CD8-positive, alpha-beta memory T cell (primary cell): ENCODE measurements at regions not wholly inside any gene's neighbourhood (a gene's known extent, or its start where the extent isn't known, plus 50 kb on each side); places are given as distances from the start of the nearest gene placed in this dataset.

ENCODE experiments used
- CTCF ChIA-PET: fragments of 350-600 bp; sonication (Branson Sonifier 250); formaldehyde crosslinking; loops from one replicate; lab custom pipeline; 2021; ENCODE audit warnings: antibody characterized with exemption; lab: Charles Lee
- POLR2A ChIA-PET: fragments of 350-600 bp; sonication (Branson Sonifier 250); formaldehyde crosslinking; loops from one replicate; lab custom pipeline; 2021; ENCODE audit warnings: antibody characterized with exemption; lab: Charles Lee
- DNase-seq, 5 donors: peaks; one replicate each; pipeline versions ENCODE4 v3.0.0 to v3.0.0-alpha.2; 2020 to 2022; ENCODE audit warnings: mixed read lengths in 1 of 5
- H3K27ac ChIP-seq: one replicate; pipeline ENCODE4 v1.7.0; 2013; ENCODE audit warnings: low read depth, mild to moderate bottlenecking, low read length, moderate library complexity
- H3K27me3 ChIP-seq: 2 replicates; pipeline ENCODE4 v1.7.0; 2013; ENCODE audit warnings: low read length, mild to moderate bottlenecking; ENCODE audit not compliant: insufficient read depth, poor library complexity, severe bottlenecking
- H3K36me3 ChIP-seq: 2 replicates; pipeline ENCODE4 v1.7.0; 2013; ENCODE audit warnings: mild to moderate bottlenecking, low read length, moderate library complexity; ENCODE audit not compliant: insufficient read depth
- H3K4me1 ChIP-seq: 2 replicates; pipeline ENCODE4 v1.7.0; 2013; ENCODE audit warnings: mild to moderate bottlenecking, low read length, moderate library complexity; ENCODE audit not compliant: insufficient read depth
- H3K4me3 ChIP-seq: 2 replicates; pipeline ENCODE4 v1.7.0; 2013; ENCODE audit warnings: mild to moderate bottlenecking, low read length
- H3K9me3 ChIP-seq: 2 replicates; pipeline ENCODE4 v1.7.0; 2013; ENCODE audit warnings: mild to moderate bottlenecking, low read length
- H3K27ac Mint-ChIP-seq, 8 donors: one replicate each; pipeline ENCODE4 v1.8.0; 2020 to 2021; ENCODE audit warnings: mixed read lengths in 8 of 8, mild to moderate bottlenecking in 6 of 8, inconsistent platforms in 3 of 8, moderate library complexity in 3 of 8
- H3K27me3 Mint-ChIP-seq, 2 donors: one replicate each; pipeline ENCODE4 v1.8.0; 2020 to 2021; ENCODE audit warnings: mixed read lengths in 2 of 2, mild to moderate bottlenecking in 1 of 2, moderate library complexity in 1 of 2
- H3K36me3 Mint-ChIP-seq, 3 donors: one replicate each; pipeline ENCODE4 v1.8.0; 2020 to 2021; ENCODE audit warnings: mixed read lengths in 3 of 3, inconsistent platforms in 1 of 3, mild to moderate bottlenecking in 1 of 3
- H3K4me1 Mint-ChIP-seq, 3 donors: one replicate each; pipeline ENCODE4 v1.8.0; 2020 to 2021; ENCODE audit warnings: mixed read lengths in 3 of 3, inconsistent platforms in 1 of 3, mild to moderate bottlenecking in 1 of 3
- H3K4me3 Mint-ChIP-seq, 7 donors: one replicate each; pipeline ENCODE4 v1.8.0; 2020 to 2021; ENCODE audit warnings: mixed read lengths in 7 of 7, mild to moderate bottlenecking in 6 of 7, moderate library complexity in 4 of 7, inconsistent platforms in 2 of 7
- H3K9me3 Mint-ChIP-seq, 5 donors: one replicate each; pipeline ENCODE4 v1.8.0; 2020 to 2022; ENCODE audit warnings: mixed read lengths in 5 of 5, mild to moderate bottlenecking in 3 of 5, moderate library complexity in 2 of 5, inconsistent platforms in 1 of 5

DNA sequence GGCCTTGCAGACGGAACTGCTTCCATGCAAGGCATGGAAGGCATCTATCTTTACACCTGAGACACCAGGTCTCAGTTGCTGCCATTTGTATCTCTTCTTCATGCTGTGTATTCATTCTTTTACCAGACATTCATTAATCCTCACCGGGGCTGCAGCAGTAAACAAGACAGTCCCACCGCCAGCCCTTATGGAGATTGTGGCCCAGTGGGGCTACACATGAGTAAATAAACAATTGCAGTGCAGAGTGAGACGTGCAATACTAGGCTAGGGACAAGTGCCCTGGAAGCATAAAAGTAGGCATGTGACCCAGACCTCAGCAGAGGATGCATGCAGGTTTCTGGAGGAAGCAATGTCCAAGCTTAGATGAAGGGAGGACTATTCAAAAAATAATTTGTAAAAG, 497.6 kb upstream of the KLHL29 start:
- Mint-ChIP-seq H3K4me3 (no peak overlapping the region), H3K27me3 (peaks cover 0 to 3% of the 10 kb centered on the region in 2 donors), H3K27ac (no peak overlapping the region), H3K36me3 (no peaks in the 10 kb centered on the region), H3K4me1 (no peaks in the 10 kb centered on the region), H3K9me3 (peaks cover 0 to 14% (median 0%) of the 10 kb centered on the region in 5 donors)
- Histone ChIP-seq H3K36me3 (no peaks in the 10 kb centered on the region), H3K4me1 (no peaks in the 10 kb centered on the region), H3K27me3 (no peaks in the 10 kb centered on the region), H3K9me3 (no peaks in the 10 kb centered on the region), H3K27ac (no peak overlapping the region), H3K4me3 (no peak overlapping the region)
- CTCF ChIA-PET, result no interaction called here
- DNase-seq, result no peak
- POLR2A ChIA-PET, result no interaction called here

- Histone ChIP-seq H3K27ac (no peak overlapping the region), H3K36me3 (no peaks in the 10 kb centered on the region), H3K4me1 (no peaks in the 10 kb centered on the region), H3K27me3 (no peaks in the 10 kb centered on the region), H3K4me3 (no peak overlapping the region), H3K9me3 (no peaks in the 10 kb centered on the region)
- Mint-ChIP-seq H3K4me3 (no peak overlapping the region), H3K36me3 (no peaks in the 10 kb centered on the region), H3K9me3 (peaks cover 0 to 14% (median 0%) of the 10 kb centered on the region in 5 donors), H3K27me3 (peaks cover 0 to 3% of the 10 kb centered on the region in 2 donors), H3K4me1 (no peaks in the 10 kb centered on the region), H3K27ac (no peak overlapping the region)
- CTCF ChIA-PET, result no interaction called here
- POLR2A ChIA-PET, result no interaction called here
- DNase-seq, result no peak
Measured at GRCh38 chr2:22887845-22888244, 497.1 kb upstream of the KLHL29 start.

DNA sequence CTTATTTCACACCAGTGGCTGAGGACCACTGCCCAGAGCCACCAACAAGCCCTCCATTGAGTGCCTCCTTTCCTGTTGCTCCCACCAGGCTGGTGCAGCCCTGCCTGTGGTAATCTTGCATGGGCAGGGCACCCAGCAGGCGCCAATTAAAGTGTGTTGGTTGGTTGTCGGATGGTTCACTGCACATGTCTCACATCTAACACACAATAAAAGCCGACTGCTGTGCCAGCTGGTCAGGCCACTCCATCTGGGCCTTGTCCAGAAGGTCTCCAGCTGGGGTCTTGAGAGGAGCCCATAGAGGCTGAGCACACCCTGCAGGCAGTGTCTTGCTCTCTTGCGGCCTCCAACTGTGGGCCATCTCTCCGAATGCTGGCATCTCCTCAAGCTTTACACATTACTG, 494.8 kb upstream of the KLHL29 start:
- H3K4me3 Mint-ChIP-seq, result no peak overlapping the region
- POLR2A ChIA-PET, result no interaction called here
- no peak overlapping the region for H3K27ac Mint-ChIP-seq
- no peak for DNase-seq
- Histone ChIP-seq H3K4me1 (no peaks in the 10 kb centered on the region), H3K9me3 (no peaks in the 10 kb centered on the region), H3K4me3 (no peak overlapping the region), H3K27me3 (no peaks in the 10 kb centered on the region), H3K27ac (no peak overlapping the region), H3K36me3 (no peaks in the 10 kb centered on the region)
- H3K36me3 Mint-ChIP-seq, result no peaks in the 10 kb centered on the region
- no peaks in the 10 kb centered on the region for H3K4me1 Mint-ChIP-seq
- peaks cover 0 to 11% (median 0%) of the 10 kb centered on the region in 5 donors for H3K9me3 Mint-ChIP-seq
- no peaks in the 10 kb centered on the region for H3K27me3 Mint-ChIP-seq
- CTCF ChIA-PET, result no interaction called here

- ChIA-PET POLR2A (no interaction called here), CTCF (no interaction called here)
- H3K27me3 ChIP-seq, result no peaks in the 10 kb centered on the region
- Mint-ChIP-seq H3K4me1 (no peaks in the 10 kb centered on the region), H3K27ac (no peak overlapping the region), H3K9me3 (peaks cover 0 to 7% (median 0%) of the 10 kb centered on the region in 5 donors), H3K27me3 (no peaks in the 10 kb centered on the region), H3K4me3 (no peak overlapping the region), H3K36me3 (no peaks in the 10 kb centered on the region)
- no peak overlapping the region for H3K4me3 ChIP-seq
- no peak for DNase-seq
- no peaks in the 10 kb centered on the region for H3K9me3 ChIP-seq
- H3K4me1 ChIP-seq, result no peaks in the 10 kb centered on the region
- H3K36me3 ChIP-seq, result no peaks in the 10 kb centered on the region
- H3K27ac ChIP-seq, result no peak overlapping the region
Measured at GRCh38 chr2:22893761-22894517, 491.0 kb upstream of the KLHL29 start.

DNA sequence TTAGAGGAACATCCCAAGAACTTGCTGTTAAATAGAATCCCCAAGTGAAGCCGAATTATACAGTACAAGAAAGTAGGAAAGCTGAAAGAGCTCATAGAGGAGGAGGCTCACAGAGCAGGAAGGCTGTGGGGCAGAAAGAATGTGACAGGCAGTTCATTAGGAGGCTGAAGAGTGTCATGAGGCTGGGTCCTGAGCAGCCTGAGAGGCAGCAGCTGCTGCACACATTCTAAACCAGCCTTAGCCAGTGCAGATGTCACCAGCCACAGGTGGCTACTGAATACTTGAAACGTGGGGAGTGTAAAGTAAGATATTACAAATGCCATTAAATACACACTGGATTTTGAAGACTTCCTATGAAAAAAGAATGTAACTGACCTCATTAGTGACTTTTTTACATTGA, 490.2 kb upstream of the KLHL29 start:
- H3K27me3 Mint-ChIP-seq, result no peaks in the 10 kb centered on the region
- H3K27me3 ChIP-seq, result no peaks in the 10 kb centered on the region

GRCh38 chr2:22897428-22897827, 487.6 kb upstream of the KLHL29 start:
- no peak for DNase-seq
- no peaks in the 10 kb centered on the region for H3K4me1 ChIP-seq
- no peaks in the 10 kb centered on the region for H3K9me3 ChIP-seq
- no peaks in the 10 kb centered on the region for H3K27me3 ChIP-seq
- POLR2A ChIA-PET, result no interaction called here
- H3K4me1 Mint-ChIP-seq, result no peaks in the 10 kb centered on the region
- H3K36me3 Mint-ChIP-seq, result no peaks in the 10 kb centered on the region
- no peaks in the 10 kb centered on the region for H3K36me3 ChIP-seq
- H3K9me3 Mint-ChIP-seq, result peaks cover 0 to 2% (median 1%) of the 10 kb centered on the region in 5 donors
- CTCF ChIA-PET, result no interaction called here
- H3K4me3 Mint-ChIP-seq, result no peak overlapping the region
- H3K27ac Mint-ChIP-seq, result no peak overlapping the region
- H3K27ac ChIP-seq, result no peak overlapping the region
- no peak overlapping the region for H3K4me3 ChIP-seq
- H3K27me3 Mint-ChIP-seq, result no peaks in the 10 kb centered on the region

More for the DNA sequence above, 490.2 kb upstream of the KLHL29 start:
- DNase-seq, result no peak
- ChIA-PET CTCF (no interaction called here), POLR2A (no interaction called here)
- Histone ChIP-seq H3K9me3 (no peaks in the 10 kb centered on the region), H3K4me1 (no peaks in the 10 kb centered on the region), H3K36me3 (no peaks in the 10 kb centered on the region), H3K27ac (no peak overlapping the region), H3K4me3 (no peak overlapping the region)
- Mint-ChIP-seq H3K4me3 (no peak overlapping the region), H3K4me1 (no peaks in the 10 kb centered on the region), H3K9me3 (peaks cover 0 to 7% (median 1%) of the 10 kb centered on the region in 5 donors), H3K36me3 (no peaks in the 10 kb centered on the region), H3K27ac (no peak overlapping the region)

DNA sequence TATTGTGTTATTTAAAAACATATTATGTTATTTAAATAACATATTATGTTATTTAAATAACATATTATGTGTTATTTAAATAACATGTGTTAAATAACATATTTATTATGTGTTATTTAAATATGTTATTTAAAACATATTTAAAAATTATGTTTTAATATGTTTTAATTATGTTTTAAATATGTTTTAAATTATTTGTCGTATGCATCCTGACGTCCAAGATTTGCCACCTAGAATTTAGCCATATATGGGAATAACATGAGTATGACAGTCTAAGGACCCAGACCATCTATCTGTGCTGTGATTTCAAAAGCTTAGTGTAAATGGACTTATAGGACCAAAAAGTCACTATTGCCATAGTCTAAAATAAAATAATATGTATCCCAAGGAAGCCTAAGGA, 484.3 kb upstream of the KLHL29 start:
- POLR2A ChIA-PET, result no interaction called here
- CTCF ChIA-PET, result no interaction called here
- Mint-ChIP-seq H3K36me3 (no peaks in the 10 kb centered on the region), H3K4me1 (no peaks in the 10 kb centered on the region), H3K4me3 (no peak overlapping the region), H3K27ac (no peak overlapping the region), H3K27me3 (no peaks in the 10 kb centered on the region), H3K9me3 (peaks cover 0 to 3% (median 1%) of the 10 kb centered on the region in 5 donors)
- no peaks in the 10 kb centered on the region for H3K27me3 ChIP-seq
- no peak overlapping the region for H3K4me3 ChIP-seq
- H3K27ac ChIP-seq, result no peak overlapping the region
- no peak for DNase-seq
- H3K9me3 ChIP-seq, result no peaks in the 10 kb centered on the region
- no peaks in the 10 kb centered on the region for H3K4me1 ChIP-seq
- H3K36me3 ChIP-seq, result no peaks in the 10 kb centered on the region

DNA sequence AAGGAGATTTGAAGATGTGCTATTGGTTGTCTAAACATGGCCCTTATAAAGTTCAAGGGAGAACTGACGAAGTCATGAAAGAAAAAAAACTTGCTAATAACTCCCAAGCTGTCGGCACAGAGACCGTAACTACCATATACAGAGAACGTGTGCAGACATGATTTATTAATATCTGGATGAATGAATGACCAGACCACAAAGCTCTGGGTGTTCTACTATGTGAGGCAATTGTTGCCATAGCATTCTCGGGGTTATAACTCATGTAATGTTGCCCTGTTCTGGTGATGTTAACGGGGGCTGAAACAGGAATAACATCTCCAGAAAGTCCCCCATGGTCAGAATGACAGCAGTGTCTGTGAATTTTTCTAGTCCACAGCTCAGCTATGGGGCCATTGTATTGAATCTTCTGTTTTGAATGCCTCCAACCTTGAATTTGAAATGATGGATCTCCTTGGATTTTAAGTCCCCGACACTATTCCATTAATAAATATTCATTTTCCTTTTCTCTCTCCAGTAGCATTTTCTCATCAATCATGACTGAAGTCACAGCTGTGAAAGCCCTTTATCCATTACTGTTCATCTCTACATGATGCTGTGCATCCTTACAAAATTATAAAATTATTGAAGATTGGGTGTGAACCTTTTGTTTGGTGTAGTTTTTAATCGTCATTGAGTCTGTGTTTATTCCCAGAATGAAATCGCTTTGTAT, 483.4 kb upstream of the KLHL29 start:
- no peak for DNase-seq
- Mint-ChIP-seq H3K9me3 (peaks cover 0 to 5% (median 1%) of the 10 kb centered on the region in 5 donors), H3K4me1 (no peaks in the 10 kb centered on the region), H3K4me3 (no peak overlapping the region), H3K27ac (no peak overlapping the region), H3K36me3 (no peaks in the 10 kb centered on the region), H3K27me3 (no peaks in the 10 kb centered on the region)
- ChIA-PET CTCF (no interaction called here), POLR2A (no interaction called here)
- Histone ChIP-seq H3K4me3 (no peak overlapping the region), H3K9me3 (no peaks in the 10 kb centered on the region), H3K27ac (no peak overlapping the region), H3K4me1 (no peaks in the 10 kb centered on the region), H3K27me3 (no peaks in the 10 kb centered on the region), H3K36me3 (no peaks in the 10 kb centered on the region)
